ENCODE measurements at regions not wholly inside any gene's neighbourhood (a gene's known extent, or its start where the extent isn't known, plus 50 kb on each side); places are given as distances from the start of the nearest gene placed in this dataset.

- no peak overlapping the region for H3K4me3 ChIP-seq (ENCODE audit: low read depth, low read length)
- H3K27me3 ChIP-seq (ENCODE audit: control insufficient read depth, insufficient read depth, low read length) = no peaks in the 10 kb centered on the region
- DNase-seq (ENCODE audit: low read depth) = no peak
- no peaks in the 10 kb centered on the region for H3K36me3 ChIP-seq (ENCODE audit: control insufficient read depth, insufficient read depth, low read length)
- no peak for TF ChIP-seq CTCF (IDR thresholded peaks at IDR 0.05; ENCODE audit: insufficient read depth, low read length, poor library complexity, severe bottlenecking)
These were observed 119.2 kb downstream of the KLF5 start for GRCh38 chr13:73177916-73178565.

GRCh38 chr13:73177017-73177416, 118.2 kb downstream of the KLF5 start:
- Histone ChIP-seq H3K36me3 (ENCODE audit: control insufficient read depth, insufficient read depth, low read length) (no peaks in the 10 kb centered on the region), H3K27me3 (ENCODE audit: control insufficient read depth, insufficient read depth, low read length) (no peaks in the 10 kb centered on the region), H3K4me3 (ENCODE audit: low read depth, low read length) (no peak overlapping the region)
- no peak for TF ChIP-seq CTCF (IDR thresholded peaks at IDR 0.05; ENCODE audit: insufficient read depth, low read length, poor library complexity, severe bottlenecking)
- no peak for DNase-seq (ENCODE audit: low read depth)

GRCh38 chr13:73174521-73175010, 115.8 kb downstream of the KLF5 start:
- H3K36me3 ChIP-seq (ENCODE audit: control insufficient read depth, insufficient read depth, low read length) = no peaks in the 10 kb centered on the region
- H3K4me3 ChIP-seq (ENCODE audit: low read depth, low read length) = no peak overlapping the region
- DNase-seq (ENCODE audit: low read depth) = no peak
- no peak for TF ChIP-seq CTCF (IDR thresholded peaks at IDR 0.05; ENCODE audit: insufficient read depth, low read length, poor library complexity, severe bottlenecking)
- H3K27me3 ChIP-seq (ENCODE audit: control insufficient read depth, insufficient read depth, low read length) = no peaks in the 10 kb centered on the region

GRCh38 chr13:73173279-73173811, 114.5 kb downstream of the KLF5 start:
- TF ChIP-seq CTCF (IDR thresholded peaks at IDR 0.05; ENCODE audit: insufficient read depth, low read length, poor library complexity, severe bottlenecking) = no peak
- DNase-seq (ENCODE audit: low read depth) = no peak
- no peak overlapping the region for H3K4me3 ChIP-seq (ENCODE audit: low read depth, low read length)
- H3K36me3 ChIP-seq (ENCODE audit: control insufficient read depth, insufficient read depth, low read length) = no peaks in the 10 kb centered on the region
- H3K27me3 ChIP-seq (ENCODE audit: control insufficient read depth, insufficient read depth, low read length) = no peaks in the 10 kb centered on the region

GRCh38 chr13:73171926-73172325, 113.1 kb downstream of the KLF5 start:
- no peak for TF ChIP-seq CTCF (IDR thresholded peaks at IDR 0.05; ENCODE audit: insufficient read depth, low read length, poor library complexity, severe bottlenecking)
- H3K36me3 ChIP-seq (ENCODE audit: control insufficient read depth, insufficient read depth, low read length) = no peaks in the 10 kb centered on the region
- no peak for DNase-seq (ENCODE audit: low read depth)
- no peak overlapping the region for H3K4me3 ChIP-seq (ENCODE audit: low read depth, low read length)
- no peaks in the 10 kb centered on the region for H3K27me3 ChIP-seq (ENCODE audit: control insufficient read depth, insufficient read depth, low read length)

- no peak for DNase-seq (ENCODE audit: low read depth)
- no peak for TF ChIP-seq CTCF (IDR thresholded peaks at IDR 0.05; ENCODE audit: insufficient read depth, low read length, poor library complexity, severe bottlenecking)
- no peak overlapping the region for H3K4me3 ChIP-seq (ENCODE audit: low read depth, low read length)
- H3K36me3 ChIP-seq (ENCODE audit: control insufficient read depth, insufficient read depth, low read length) = no peaks in the 10 kb centered on the region
- no peaks in the 10 kb centered on the region for H3K27me3 ChIP-seq (ENCODE audit: control insufficient read depth, insufficient read depth, low read length)
These were observed 112.5 kb downstream of the KLF5 start for GRCh38 chr13:73171271-73171682.

All from kidney epithelial cell (primary cell).